Anterior cingulate cortex (tissue), 58 donors: ENCODE measurements at regions not wholly inside any gene's neighbourhood (a gene's known extent, or its start where the extent isn't known, plus 50 kb on each side); places are given as distances from the start of the nearest gene placed in this dataset.
"Not testable (repeated sequence)": the region's sequence is repeated elsewhere in the genome, so short reads cannot be mapped to it uniquely, and the experiment has no call there.

Experiments
- DNase-seq, 58 donors: peaks; one replicate each; lab custom pipeline; 2025; lab: John Stamatoyannopoulos, UW

- DNase-seq = not testable (repeated sequence)
Observed at GRCh38 chr4:4090720-4091119, 136.0 kb downstream of the OTOP1 start.

- not testable (repeated sequence) for DNase-seq
Observed at GRCh38 chr4:4092159-4092558, 134.6 kb downstream of the OTOP1 start.

GRCh38 chr4:4099610-4100009 lies 127.1 kb downstream of the OTOP1 start:
- not testable (repeated sequence) for DNase-seq

GRCh38 chr4:4106923-4107322 lies 119.8 kb downstream of the OTOP1 start:
- DNase-seq = not testable (repeated sequence)

GRCh38 chr4:4107411-4108107 lies 119.2 kb downstream of the OTOP1 start:
- DNase-seq = peak in 41 of 58 donors; percentile 0 to 74 (median 17)

- DNase-seq = not testable (repeated sequence)
Observed at GRCh38 chr4:4115381-4115780, 111.3 kb downstream of the OTOP1 start.

- not testable (repeated sequence) for DNase-seq
Observed at GRCh38 chr4:4116901-4117300, 109.8 kb downstream of the OTOP1 start.

- DNase-seq = not testable (repeated sequence)
Observed at GRCh38 chr4:4134368-4134767, 92.4 kb downstream of the OTOP1 start.

- not testable (repeated sequence) for DNase-seq
Observed at GRCh38 chr4:4136621-4137020, 90.1 kb downstream of the OTOP1 start.
